Glomerular endothelial cell (primary cell): ENCODE measurements at regions not wholly inside any gene's neighbourhood (a gene's known extent, or its start where the extent isn't known, plus 50 kb on each side); places are given as distances from the start of the nearest gene placed in this dataset.

Source experiments
- DNase-seq: peaks from one replicate; pipeline ENCODE4 v3.0.0-alpha.2; 2011; ENCODE audit warnings: low read depth, low spot score; ENCODE audit errors: extremely low read depth

DNA sequence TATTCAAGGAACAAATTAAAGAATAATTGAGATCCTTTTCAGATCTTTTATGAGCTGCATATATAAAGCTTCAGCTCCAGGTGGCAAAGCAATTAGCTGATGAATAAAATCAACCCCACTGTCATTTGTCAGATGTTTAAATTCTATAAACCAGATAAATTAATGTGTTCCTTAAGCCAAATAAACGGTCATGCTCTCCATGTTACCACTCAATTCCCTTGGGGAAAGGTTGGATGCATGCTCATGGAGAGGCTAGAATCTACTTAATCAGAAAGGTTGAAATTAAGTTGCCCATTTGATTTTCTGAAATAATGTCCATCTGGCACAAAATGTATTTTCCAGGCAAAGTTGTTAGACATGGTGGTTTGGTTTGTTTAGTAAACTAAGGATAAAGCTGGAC, 282.5 kb upstream of the SPRED2 start:
- no peak for DNase-seq

DNA sequence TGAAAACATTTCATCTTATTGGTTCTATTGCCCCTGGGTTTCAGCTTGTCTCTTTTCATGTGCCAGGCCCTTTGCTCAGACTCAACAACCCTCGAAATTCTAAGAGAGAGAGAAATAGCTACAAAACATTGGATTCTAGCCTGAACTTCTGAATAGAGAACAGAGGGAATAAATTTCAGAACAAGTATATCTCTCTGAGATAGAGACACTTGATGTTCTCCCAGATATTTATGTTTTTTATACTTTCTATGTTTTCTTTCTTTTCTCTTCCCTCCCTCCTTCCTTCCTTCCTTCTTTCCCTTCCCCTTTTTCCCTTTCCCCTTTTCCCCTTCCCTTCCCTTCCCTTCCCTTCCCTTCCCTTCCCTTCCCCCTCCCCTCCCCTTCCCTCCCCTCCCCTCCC, 279.5 kb upstream of the SPRED2 start:
- no peak for DNase-seq

DNA sequence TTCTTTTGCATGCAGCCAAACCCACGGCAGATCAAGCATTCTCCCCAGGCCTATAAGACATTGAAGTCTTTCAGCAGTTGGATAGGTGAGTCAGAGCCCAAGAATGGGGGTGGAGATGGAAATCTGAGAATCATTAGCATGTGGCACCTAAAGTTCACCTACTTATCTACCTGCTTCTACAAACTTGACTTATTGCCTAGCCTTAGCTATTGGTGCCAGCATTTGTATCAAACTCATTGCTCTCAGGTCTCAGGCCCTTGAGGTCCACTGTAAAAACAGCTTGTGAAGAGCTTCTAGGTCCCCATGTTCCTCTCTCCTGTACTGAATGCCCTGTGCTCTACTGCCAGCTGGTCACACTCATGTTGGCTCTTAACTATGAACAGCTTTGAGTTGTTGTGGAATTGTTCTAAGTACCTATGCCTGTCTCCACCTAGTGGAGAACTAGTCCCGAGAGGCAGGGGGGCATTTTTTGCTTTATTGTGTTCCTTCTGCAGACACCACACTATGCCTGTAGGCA, 278.4 kb upstream of the SPRED2 start:
- DNase-seq: no peak

DNA sequence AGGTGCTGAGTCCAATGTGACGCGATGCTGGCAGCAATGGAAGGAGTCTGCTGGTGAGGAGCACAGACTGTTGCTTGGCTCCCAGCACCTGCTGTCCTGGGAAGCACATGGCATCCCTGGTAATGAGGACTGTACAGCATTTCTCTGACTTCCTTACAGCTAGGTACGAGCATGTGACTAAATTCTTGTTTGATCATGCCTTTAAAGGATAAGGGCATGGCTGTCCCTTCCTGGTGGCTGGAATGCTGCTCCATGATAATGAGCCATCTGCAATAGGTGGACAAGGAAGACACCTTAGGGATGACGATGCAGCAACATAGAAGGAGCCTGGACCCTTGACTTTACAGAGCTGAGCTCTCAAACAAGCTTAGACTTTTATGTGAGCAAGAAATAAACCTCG, 278.0 kb upstream of the SPRED2 start:
- no peak for DNase-seq

DNA sequence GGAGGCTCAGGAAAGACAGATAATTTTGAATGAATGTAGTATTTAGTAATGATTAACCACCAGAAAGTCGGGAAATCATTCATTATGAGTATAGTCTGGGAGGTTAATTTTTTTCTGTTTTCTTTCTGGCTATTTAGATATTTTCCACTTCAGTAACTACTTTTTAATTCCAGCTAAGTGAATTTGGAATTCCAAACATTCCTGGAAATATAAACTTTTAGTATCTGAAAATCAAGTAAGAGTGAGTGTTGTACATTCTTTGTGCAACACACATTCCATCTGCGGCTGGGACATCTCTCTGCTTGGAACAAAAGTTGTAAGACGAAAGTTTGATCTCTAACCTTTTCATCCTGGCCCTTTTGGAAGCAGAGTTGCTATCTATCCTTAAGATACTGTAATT, 275.7 kb upstream of the SPRED2 start:
- DNase-seq: no peak

DNA sequence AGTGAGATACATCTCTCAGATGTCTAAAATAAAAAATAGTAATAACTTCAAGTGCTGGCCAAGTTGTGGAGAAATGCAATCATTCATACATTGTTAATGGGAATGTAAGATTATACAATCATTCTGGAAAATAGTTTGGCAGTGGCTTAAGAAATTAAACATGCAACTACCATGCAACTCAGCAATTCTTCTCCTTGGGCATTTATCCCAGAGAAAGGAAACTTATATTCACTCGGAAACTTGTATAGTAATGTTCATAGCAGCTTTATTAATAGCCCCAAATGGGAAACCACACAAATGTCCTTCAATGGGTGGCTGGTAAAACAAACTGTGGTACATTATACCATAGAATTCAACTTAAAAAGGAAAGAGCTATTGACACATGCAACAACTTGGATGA, 274.0 kb upstream of the SPRED2 start:
- DNase-seq: no peak

DNA sequence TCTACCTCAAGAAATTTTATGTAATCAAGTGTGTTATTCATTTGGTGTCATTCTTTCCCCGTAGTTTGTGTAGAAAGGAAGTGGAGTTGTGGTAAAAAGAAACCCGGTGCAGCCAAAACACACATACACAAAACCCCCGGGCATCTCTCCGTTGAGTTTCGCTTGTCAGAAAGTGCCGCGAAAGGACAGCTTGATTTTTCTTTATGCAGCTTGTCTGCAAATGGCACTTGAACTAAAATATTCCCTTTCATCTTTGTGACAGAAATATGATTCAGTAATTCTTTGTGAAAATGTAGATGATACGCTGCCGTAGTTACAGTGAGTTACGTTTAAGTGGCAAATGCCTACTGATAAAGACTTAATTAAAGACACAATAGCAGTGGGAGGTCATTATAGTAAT, 268.8 kb upstream of the SPRED2 start:
- no peak for DNase-seq

DNA sequence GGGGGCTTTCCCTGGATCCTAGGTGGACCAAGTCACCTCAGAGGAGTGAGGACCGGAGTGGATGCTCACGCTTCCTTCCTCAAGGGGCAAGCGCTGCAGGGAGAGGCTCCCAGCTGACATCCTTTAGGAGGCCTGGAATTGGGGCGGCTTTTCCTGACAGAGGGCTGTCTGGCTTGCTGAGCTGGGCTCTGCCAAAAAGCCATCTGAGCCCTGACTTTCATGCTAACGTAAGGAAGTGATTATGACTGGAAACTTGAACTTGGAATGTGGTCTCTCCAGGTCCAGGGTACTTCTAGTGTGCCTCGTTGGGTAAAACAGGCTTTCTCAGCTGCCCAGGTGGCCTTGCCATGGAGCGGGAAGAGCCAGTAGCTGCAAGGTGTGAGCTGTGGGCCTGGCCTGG, 268.3 kb upstream of the SPRED2 start:
- no peak for DNase-seq

DNA sequence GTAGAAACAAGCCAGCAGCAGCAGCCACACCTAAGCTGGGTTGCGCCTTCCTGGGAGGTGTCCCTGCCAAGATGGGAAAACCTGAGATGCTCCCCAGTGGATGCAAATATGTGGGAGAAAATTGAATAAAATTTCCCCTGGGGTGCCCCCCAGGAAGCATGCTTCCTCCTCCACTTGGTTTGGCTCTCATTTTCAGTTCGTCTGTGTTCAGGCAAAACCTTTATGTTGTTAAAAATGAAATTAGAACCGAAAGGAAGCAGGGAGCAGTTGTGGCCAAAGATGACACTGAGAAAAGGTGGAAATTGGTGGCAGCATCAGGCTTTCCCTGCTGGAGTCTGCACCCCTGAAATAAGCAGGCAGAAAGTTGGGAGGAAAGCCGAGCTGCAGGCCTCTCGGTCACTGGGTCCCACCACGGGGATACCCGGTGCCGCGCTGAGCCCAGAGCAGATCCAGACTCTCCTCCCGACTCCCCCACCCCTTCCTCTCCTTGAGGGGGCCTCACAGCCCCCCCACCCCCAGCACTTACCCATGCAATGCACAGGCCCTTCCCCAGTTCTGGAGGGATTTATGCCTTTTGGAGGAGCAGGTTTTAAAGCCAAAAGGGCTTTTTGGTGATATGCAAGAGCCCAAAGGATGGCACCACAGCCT, 267.7 kb upstream of the SPRED2 start:
- no peak for DNase-seq

DNA sequence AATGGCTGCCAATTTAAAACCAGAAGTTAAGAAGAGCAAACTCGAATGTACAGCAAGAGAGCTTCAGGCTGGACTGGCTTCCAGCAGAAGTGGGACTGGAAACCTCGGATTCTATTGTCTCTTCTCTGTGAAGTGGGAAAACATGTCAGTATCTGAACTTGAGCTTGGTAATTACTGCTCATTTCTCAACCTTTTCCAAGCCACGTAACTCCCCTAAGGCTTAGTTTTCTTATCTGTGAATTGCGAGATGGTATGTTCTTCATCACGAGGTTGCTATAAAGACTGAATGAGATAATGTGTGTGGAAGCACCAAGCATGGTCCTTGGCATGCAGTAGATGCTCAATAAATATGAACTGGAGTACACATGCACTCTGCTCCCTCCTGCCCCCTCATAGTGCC, 259.4 kb upstream of the SPRED2 start:
- DNase-seq: no peak

DNA sequence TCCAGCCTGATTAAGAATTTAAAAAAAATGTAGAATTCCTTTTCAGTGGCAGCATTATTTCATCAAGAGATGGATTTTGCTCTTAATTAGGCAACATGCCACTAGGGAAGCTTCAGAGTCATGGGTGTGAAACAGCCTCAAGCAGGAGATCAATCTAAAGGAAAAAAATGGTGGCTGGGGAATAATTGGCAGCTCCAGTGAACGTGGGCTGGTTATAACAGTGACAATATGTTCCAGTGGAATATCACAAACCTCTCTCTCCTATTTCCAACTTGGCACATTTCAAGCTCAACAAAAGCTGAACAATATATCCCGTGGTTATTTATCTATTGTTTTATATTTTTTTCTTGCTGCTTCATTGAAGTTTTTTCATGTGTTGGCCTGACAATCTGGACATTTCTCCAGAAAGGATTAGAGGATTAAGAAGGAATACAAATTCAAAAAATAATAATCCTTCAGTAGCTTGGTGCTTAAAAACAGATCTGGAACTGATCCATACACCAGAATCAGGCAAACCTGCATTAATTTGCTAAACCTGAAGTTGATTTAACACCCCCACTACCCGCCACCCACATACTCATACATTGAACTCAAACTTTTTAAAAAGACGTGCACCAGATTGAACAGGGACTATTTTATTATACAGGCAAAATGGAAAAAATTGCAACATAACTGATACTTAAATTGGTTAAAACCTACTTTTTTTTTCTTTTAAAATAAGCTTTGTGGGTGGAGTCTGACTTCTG, 255.9 kb upstream of the SPRED2 start:
- no peak for DNase-seq

DNA sequence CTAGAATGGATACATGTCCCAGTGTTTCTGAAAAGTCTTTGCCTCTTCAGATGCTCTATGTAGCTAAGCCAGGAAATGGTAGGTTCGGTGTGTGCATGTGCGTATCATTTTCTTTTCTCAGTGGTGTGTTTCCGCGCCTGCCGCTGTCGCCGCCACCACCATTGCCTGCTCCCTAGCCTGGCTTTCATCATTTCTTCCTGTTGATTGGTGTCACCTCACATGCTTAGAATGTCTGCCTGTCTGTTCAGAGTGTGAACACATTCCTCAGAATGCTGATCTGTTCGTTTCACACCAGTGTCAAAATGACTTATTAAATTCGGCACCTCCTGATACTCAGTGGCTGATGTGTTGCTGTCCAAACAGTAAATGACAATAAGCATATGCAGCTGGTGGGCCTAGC, 255.2 kb upstream of the SPRED2 start:
- no peak for DNase-seq

DNA sequence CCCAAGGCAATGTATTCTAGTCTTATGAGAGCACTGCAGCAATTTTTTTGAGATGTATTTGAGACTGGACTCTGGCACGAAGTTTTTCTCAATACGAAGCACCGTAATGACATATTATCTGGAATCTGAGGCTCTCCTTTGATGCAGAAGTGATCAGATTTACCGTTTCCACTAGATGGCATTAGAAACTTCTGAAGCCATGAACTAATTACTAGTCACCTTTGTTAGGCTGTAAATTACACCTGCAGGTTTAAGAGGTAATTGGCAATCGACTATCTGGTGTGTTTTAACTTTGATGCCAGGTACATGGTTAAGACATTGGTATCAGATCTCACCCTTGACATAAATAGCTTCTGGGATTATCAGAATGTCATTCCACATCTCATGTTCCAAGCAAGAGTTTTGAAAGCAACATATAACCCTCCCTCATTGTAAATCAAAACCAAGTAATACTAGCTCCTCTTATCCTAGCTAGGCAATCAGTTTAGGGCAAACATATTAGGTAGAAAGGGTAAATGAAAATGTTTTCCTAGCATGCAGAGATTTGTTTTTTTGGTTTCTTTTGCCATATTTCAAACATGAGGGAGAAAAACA, 254.6 kb upstream of the SPRED2 start:
- no peak for DNase-seq

DNA sequence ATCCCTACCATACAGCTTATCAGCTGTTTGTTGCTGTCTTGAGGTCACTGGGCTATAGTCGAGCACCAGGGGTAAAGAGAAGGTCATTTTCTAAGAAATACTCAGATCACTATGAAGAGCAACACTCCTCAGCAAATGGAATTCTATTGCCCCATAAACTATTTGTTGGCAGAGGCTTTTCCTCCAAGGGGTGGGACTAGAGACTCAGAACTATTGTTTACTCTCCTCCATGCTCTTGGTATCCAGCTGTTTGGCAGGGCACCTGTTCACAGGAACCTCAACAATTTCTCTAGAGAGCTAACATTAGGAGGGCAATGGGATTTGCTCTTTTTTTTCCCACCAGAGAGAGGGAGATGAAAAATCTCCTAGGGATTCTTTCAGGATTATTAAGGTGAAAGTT, 249.1 kb upstream of the SPRED2 start:
- no peak for DNase-seq

DNA sequence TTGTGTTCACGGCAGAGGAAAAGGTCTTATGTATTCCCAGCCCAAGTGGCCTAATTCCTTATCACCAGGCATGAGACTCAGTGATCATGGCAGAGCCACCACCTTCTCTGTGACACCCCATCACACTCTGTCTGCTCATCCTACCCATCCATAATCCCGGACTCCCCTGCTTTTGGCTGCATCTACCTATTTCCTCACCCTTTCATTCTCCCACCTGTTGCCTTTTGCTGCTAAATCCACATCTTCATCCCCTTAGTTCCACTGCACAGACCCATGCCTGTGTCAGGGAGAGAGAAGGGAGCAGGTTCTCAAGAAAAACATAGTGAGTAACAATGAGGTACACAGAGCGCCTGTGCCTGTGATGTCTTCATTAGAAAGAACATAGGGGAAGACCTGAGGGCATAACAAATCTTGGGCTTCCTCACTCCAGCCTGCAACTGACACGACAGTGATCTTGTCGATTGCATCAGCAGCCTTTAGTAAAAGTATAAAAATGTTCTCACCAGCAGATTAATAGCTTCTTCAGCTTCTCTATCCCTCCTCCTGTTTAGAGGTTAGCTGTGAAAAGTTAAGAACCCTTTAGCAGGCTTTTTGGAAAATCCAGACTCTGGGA, 246.5 kb upstream of the SPRED2 start:
- no peak for DNase-seq

DNA sequence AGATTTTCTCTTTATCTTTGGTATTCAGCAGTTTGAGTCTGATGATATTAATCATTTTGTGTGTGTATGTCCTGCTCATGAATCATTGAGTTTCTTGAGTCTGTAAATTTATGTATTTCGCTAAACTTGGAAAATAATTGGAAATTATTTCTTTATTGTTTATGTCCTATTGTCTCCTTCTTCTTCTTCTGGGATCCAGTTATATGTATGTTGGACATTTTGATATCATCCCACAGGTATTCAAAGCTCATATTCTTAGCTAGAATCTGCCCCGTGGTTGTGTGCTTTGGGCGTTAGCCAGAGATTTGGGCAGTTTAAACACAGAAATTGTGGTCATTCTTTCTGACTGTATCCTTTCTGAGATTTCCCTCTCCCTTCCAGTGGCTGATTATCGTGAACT, 243.0 kb upstream of the SPRED2 start:
- DNase-seq: no peak

DNA sequence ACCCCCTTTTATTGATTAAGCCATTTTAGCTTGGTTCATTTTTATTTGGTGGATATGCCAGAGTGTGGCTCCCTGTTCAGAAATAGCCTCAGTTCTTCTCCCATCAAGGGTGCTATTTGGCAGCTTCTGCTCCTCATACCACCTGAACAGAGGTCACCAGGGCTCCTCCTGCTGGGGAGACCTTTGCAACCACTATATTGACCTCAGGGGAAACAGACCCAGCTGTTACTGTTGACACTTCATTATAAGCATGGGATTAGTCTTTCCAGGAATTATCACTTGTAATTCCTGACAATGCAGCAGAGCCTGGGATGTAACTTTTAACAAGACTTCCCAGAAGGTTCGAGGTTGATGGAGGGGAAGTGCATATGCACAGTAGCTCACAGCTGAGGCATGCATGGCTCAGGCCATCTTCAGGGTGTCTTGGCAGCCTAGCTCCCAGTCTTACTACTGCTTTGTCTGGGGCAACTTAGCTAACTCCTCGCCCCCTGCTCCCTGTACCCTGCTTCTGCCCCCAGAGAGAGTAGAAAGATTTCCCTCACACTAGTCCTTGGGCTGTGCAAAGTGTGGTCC, 239.4 kb upstream of the SPRED2 start:
- no peak for DNase-seq

DNA sequence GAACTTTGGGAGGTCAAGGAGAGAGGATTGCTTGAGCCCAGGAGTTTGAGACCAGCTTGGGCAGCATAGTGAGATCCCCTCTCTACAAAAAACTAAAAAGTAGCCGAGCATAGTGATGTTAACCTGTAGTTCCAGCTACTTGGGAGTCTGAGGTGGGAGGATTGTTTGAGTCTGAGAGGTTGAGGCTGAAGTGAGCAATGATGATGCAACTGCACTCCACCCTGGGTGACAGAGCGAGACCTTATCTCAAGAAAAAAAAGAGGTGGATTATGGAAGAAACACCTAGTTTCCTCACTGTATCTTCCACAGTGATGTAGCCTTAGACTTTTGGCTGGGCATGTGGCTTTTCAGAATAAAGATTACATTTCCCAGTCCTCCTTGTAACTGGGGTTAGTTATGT, 237.2 kb upstream of the SPRED2 start:
- no peak for DNase-seq

DNA sequence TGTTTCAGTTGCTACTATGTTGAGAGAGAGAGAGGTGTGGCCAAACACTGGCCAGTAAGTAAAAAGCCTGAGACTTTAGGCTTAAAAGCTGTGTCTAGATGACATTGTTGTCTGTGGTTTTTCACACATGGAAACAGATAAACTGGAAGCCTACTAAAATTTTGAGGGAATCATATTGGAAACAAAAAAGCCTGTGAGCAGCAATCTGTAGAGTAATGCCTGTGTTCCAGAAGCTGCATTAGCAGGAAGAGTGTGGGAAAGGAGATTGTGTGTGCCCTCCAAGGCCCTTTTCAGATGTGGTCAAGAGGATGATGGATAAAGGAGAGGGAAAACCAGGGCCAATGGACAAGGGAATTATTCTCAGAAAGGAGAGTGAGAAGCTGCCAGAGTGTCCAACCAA, 236.3 kb upstream of the SPRED2 start:
- DNase-seq: no peak

DNA sequence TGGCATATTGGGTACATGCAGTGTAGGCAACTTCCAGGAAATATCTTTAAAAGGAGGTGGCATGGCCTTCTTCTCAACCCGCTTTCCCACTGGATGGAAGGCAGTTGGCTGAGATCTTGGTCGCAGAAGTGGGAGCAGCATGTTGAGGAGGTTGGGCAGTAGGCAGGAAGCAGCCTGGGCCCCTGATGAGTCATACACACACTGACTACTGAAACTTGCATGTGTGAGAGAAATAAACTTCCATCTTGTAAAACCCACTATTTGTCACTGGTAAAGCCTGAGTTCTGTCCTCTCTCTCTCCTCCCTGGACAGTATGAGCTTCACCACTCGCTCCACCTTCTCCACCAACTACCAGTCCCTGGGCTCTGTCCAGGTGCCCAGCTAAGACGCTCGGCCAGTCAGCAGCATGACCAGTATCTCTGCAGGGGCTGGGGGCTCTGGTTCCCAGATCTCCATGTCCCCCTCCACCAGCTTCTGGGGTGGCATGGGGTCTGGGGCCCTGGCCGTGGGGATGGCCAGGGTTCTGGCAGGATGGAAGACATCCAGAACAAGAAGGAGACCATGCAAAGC, 233.8 kb upstream of the SPRED2 start:
- no peak for DNase-seq

DNA sequence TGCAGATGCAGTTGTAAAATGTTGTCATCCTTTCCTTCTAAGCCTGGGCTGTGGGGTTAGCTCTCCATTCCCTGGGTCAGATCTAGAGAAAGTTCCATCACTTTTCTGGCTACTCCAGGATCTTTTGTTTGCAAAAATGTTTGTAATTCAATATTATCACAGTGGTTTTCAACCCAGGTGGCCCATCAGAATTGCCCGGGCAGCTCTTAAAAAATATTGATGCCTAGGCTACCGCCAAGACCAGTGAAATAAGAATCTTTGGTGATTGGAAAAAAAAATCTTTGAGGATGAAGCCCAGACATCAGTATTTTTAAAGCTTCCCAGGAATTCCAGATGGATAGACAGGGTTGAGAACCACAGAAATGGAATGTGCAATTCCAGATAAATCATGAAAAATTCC, 232.5 kb upstream of the SPRED2 start:
- DNase-seq: no peak
